ENCODE measurements at regions not wholly inside any gene's neighbourhood (a gene's known extent, or its start where the extent isn't known, plus 50 kb on each side); places are given as distances from the start of the nearest gene placed in this dataset.
"Not testable (repeated sequence)": the region's sequence is repeated elsewhere in the genome, so short reads cannot be mapped to it uniquely, and the experiment has no call there.

GRCh38 chr15:32536507-32537172, 56.6 kb upstream of the GOLGA8N start:
- H3K4me1 Mint-ChIP-seq; H3K27me3 Mint-ChIP-seq (ENCODE audit: low read depth in 3 of 3); H3K36me3 Mint-ChIP-seq; H3K9me3 Mint-ChIP-seq: not testable (repeated sequence)
- Mint-ChIP-seq H3K4me3 (peak overlapping the region; percentile 47 to 77 (median 71)), H3K27ac (peak overlapping the region in 4 of 6 donors; percentile 50 to 81 (median 74))
- peak; percentile 88 to 89 (median 88) for DNase-seq

GRCh38 chr15:32536057-32536493, 57.2 kb upstream of the GOLGA8N start:
- H3K36me3 Mint-ChIP-seq; H3K27me3 Mint-ChIP-seq (ENCODE audit: low read depth in 3 of 3): not testable (repeated sequence)

GRCh38 chr15:32535150-32535898, 57.9 kb upstream of the GOLGA8N start:
- not testable (repeated sequence) for H3K36me3 Mint-ChIP-seq; H3K4me3 Mint-ChIP-seq; H3K27ac Mint-ChIP-seq; DNase-seq; H3K4me1 Mint-ChIP-seq; H3K9me3 Mint-ChIP-seq; H3K27me3 Mint-ChIP-seq (ENCODE audit: low read depth in 3 of 3)

More at GRCh38 chr15:32536057-32536493, 57.2 kb upstream of the GOLGA8N start:
- not testable (repeated sequence) for H3K9me3 Mint-ChIP-seq, H3K4me3 Mint-ChIP-seq, H3K27ac Mint-ChIP-seq, DNase-seq, H3K4me1 Mint-ChIP-seq

GRCh38 chr15:32522900-32523299, 67.5 kb upstream of the GOLGA8O start:
- H3K4me3 Mint-ChIP-seq, H3K36me3 Mint-ChIP-seq: not testable (repeated sequence)

GRCh38 chr15:32522421-32522820, 67.0 kb upstream of the GOLGA8O start:
- not testable (repeated sequence) for H3K9me3 Mint-ChIP-seq; H3K27ac Mint-ChIP-seq; H3K27me3 Mint-ChIP-seq (ENCODE audit: low read depth in 3 of 3)

More at GRCh38 chr15:32522900-32523299, 67.5 kb upstream of the GOLGA8O start:
- not testable (repeated sequence) for H3K27me3 Mint-ChIP-seq (ENCODE audit: low read depth in 3 of 3); H3K9me3 Mint-ChIP-seq; DNase-seq; H3K27ac Mint-ChIP-seq; H3K4me1 Mint-ChIP-seq

DNA sequence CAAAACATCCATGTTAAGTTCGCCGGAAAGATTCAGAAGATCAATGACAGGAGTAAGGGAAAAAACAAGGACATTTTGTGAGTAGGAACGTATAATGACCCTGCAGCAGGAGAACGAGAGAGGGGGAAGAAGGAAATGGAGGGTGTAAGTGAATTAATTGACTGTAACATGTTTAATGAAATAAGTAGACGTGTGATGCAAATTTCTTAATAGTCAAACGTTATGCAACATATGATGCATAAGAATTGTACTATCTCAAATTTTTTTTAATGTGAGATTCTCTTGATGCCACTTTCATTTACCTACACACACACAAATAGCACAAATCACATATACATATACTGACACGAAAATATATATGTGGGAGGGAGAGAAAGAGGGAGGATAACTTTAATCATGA, 63.5 kb upstream of the GOLGA8O start:
- H3K36me3 Mint-ChIP-seq; DNase-seq; H3K4me1 Mint-ChIP-seq; H3K4me3 Mint-ChIP-seq; H3K27me3 Mint-ChIP-seq (ENCODE audit: low read depth in 3 of 3); H3K9me3 Mint-ChIP-seq: not testable (repeated sequence)
- peak overlapping the region in 2 of 6 donors; percentile 35 to 42 for H3K27ac Mint-ChIP-seq

More at GRCh38 chr15:32522421-32522820, 67.0 kb upstream of the GOLGA8O start:
- H3K4me3 Mint-ChIP-seq, H3K36me3 Mint-ChIP-seq, H3K4me1 Mint-ChIP-seq, DNase-seq: not testable (repeated sequence)

GRCh38 chr15:32518013-32518412, 62.6 kb upstream of the GOLGA8O start:
- not testable (repeated sequence) for H3K9me3 Mint-ChIP-seq; H3K27me3 Mint-ChIP-seq (ENCODE audit: low read depth in 3 of 3); DNase-seq; H3K4me1 Mint-ChIP-seq; H3K4me3 Mint-ChIP-seq; H3K36me3 Mint-ChIP-seq; H3K27ac Mint-ChIP-seq

GRCh38 chr15:32516954-32517353, 61.5 kb upstream of the GOLGA8O start:
- not testable (repeated sequence) for H3K36me3 Mint-ChIP-seq; H3K9me3 Mint-ChIP-seq; H3K4me1 Mint-ChIP-seq; H3K27ac Mint-ChIP-seq; DNase-seq; H3K27me3 Mint-ChIP-seq (ENCODE audit: low read depth in 3 of 3); H3K4me3 Mint-ChIP-seq

GRCh38 chr15:32513378-32513777, 57.9 kb upstream of the GOLGA8O start:
- H3K4me1 Mint-ChIP-seq; DNase-seq; H3K9me3 Mint-ChIP-seq; H3K36me3 Mint-ChIP-seq; H3K4me3 Mint-ChIP-seq; H3K27me3 Mint-ChIP-seq (ENCODE audit: low read depth in 3 of 3); H3K27ac Mint-ChIP-seq: not testable (repeated sequence)

- not testable (repeated sequence) for H3K36me3 Mint-ChIP-seq; H3K9me3 Mint-ChIP-seq; H3K27me3 Mint-ChIP-seq (ENCODE audit: low read depth in 3 of 3); DNase-seq; H3K4me3 Mint-ChIP-seq; H3K27ac Mint-ChIP-seq; H3K4me1 Mint-ChIP-seq
Observed at GRCh38 chr15:32510027-32510426, 54.6 kb upstream of the GOLGA8O start.

DNA sequence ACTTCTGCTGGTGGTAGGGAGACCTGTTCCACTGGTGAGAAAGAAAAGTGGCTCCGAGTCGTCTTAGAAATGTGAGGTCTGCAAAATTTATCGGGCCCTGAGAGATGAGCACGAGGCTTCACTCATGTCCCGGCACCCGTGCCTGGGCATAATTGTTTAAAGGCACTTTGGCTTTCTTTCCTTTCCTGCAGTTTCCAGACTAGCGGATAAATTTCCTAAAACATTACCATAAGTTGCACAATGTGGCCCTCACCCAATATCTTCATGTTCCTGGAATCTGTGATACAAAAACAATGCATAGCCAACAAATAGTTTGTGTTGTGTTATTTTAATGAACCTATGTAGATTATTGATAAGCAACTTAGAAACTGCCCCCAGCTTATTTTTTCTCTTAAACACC, 52.6 kb upstream of the GOLGA8O start:
- H3K4me3 Mint-ChIP-seq; H3K27ac Mint-ChIP-seq; H3K36me3 Mint-ChIP-seq; H3K27me3 Mint-ChIP-seq (ENCODE audit: low read depth in 3 of 3); DNase-seq; H3K9me3 Mint-ChIP-seq; H3K4me1 Mint-ChIP-seq: not testable (repeated sequence)

DNA sequence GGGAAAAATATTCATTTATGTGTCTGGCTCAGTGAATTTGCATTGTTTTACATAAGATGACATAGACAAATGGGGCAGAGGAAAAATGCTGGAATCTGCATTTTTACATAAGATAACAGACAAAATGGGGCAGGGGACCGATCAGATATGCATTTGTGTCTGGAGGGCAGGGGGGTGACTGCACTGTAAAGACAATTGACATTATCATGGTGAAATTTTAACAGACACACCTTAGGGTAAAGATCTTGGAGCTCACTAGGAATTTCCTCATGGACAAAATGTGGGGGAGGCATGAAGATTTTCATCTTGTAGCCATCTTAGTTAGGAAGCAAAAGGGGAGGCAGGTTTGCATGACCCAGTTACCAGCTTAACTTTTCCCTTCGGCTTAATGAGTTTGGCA, 51.4 kb upstream of the GOLGA8O start:
- H3K27me3 Mint-ChIP-seq (ENCODE audit: low read depth in 3 of 3); H3K9me3 Mint-ChIP-seq; H3K4me3 Mint-ChIP-seq; H3K4me1 Mint-ChIP-seq; DNase-seq; H3K36me3 Mint-ChIP-seq; H3K27ac Mint-ChIP-seq: not testable (repeated sequence)

- not testable (repeated sequence) for DNase-seq; H3K4me1 Mint-ChIP-seq; H3K36me3 Mint-ChIP-seq; H3K27me3 Mint-ChIP-seq (ENCODE audit: low read depth in 3 of 3); H3K4me3 Mint-ChIP-seq; H3K9me3 Mint-ChIP-seq; H3K27ac Mint-ChIP-seq
Observed at GRCh38 chr15:32505633-32506032, 50.2 kb upstream of the GOLGA8O start.

Data from immature natural killer cell (primary cell).